GM08714 (cell line): ENCODE measurements at regions not wholly inside any gene's neighbourhood (a gene's known extent, or its start where the extent isn't known, plus 50 kb on each side); places are given as distances from the start of the nearest gene placed in this dataset.

Source experiments
- H3K4me3 ChIP-seq: fragments of 200-500 bp; sonication (Bioruptor generic); 2 replicates; pipeline ENCODE4 v1.5.1; 2014; ENCODE audit warnings: mild to moderate bottlenecking, low read length, inconsistent platforms
- ZNF274 ChIP-seq: IDR thresholded peaks from 2 replicates; pipeline ENCODE4 v1.6.1; 2012; ENCODE audit warnings: mild to moderate bottlenecking, low read depth, low read length

DNA sequence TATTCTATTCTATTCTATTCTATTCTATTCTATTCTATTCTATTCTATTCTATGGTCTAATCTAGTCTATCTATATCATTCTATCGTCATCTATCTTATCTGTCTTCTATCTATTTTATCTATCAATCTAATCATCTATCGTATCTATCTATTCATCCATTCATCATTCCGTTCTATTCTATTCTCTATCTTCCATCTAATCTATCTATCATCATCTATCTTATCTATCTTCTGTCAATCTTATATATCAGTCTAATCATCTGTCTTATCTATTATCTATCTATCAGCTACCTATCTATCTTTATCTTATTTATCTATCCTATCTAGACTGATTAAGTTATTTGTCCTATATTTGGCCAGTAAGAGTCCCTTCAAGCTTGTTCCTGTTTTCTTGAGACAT, 831.5 kb upstream of the TMEM132C start:
- no peak for TF ChIP-seq ZNF274
- no peak overlapping the region for H3K4me3 ChIP-seq

DNA sequence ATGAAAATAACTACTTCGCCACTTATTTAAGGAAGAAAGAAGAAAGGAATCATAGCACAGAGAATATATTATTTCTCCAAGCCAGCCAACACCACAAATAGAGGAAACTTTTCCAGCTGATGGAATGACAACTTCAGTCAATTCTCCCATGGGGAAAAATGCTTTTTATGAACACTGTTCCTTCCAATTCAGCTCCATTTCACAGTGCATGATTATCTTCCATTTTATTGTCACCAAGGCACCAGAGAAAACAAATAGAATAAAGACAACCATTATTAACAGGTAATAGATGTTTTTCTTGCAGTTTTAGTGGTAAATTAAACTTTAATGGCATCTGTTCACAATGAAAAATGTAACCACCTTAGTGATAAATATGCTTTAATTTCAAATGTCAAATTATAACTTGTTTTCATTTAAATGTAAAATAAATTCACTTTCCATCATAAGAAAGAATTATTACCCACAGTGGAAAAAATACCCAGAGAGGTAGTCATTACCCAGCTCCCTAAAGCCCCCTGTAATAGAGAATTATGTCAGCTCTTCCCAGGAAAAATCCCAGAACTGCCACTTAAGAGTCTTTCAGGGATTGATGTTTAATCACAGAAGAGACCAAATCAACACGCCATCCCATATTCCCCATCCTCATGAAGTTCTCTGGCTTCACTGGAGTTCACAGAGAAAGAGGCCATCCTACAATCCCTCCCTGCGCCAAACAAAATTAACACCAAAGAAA, 828.3 kb upstream of the TMEM132C start:
- no peak for TF ChIP-seq ZNF274
- H3K4me3 ChIP-seq = no peak overlapping the region

DNA sequence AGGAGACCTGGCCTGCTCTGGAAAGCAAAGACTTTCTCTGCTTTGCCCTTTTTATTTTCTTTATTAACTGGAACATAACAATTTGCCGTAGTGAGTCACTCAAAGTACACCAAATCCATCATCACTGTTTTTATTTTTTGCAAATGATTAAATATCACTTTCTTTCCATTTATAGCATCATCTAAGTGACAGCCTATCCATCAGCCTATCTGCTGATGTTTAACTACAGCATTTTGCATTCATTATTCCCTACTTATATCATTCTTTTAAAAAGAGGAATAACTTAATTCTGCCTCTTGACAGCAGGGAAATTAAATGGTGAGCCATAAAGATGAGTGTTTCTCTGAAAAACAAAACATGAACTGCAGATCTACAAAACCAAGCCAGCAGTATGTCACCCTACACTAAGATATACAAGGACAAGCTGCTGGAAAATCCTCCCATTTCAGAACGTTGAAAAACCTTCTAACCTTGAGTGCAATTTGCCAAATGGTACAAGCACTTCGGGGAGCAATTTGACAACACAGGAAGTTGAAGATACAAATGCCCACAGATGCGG, 821.3 kb upstream of the TMEM132C start:
- no peak overlapping the region for H3K4me3 ChIP-seq
- no peak for TF ChIP-seq ZNF274

DNA sequence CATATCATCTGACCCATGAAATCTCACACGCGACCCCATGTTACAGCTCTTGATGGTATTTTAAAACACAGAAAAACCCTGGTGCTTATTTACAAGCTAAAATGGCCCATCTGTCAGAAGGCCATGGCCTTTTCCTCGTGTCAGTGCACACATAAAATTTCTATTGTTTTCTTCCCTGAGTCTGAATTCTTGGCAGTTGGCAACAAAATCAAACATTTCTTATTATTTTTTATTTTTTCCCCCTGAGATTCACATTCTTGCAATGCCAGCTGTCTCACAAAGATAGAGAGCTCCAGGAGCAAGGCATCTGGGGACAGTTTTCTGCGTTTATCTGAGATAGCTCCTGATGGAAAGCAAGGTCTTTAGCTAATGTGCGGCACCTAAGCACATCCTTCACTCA, 818.1 kb upstream of the TMEM132C start:
- H3K4me3 ChIP-seq = no peak overlapping the region
- TF ChIP-seq ZNF274 = no peak

DNA sequence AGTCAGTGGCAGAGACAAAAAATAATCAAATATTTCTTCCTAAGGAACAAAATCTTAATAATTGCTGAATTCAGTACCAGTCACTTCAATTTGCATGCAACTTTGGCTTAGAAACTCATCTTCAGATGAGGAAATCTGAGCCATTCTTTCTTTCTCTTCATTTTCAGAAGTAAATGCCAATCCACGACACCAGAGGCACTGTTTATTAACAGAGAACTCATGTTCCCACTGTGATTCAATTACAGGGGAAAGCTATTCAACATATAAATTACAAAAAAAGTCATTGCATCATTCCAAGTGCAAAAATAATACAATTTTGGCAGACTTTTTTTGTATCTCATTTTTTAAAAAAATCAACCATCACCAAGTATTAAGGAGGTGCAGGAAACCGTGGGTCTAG, 816.1 kb upstream of the TMEM132C start:
- TF ChIP-seq ZNF274 = no peak
- no peak overlapping the region for H3K4me3 ChIP-seq

DNA sequence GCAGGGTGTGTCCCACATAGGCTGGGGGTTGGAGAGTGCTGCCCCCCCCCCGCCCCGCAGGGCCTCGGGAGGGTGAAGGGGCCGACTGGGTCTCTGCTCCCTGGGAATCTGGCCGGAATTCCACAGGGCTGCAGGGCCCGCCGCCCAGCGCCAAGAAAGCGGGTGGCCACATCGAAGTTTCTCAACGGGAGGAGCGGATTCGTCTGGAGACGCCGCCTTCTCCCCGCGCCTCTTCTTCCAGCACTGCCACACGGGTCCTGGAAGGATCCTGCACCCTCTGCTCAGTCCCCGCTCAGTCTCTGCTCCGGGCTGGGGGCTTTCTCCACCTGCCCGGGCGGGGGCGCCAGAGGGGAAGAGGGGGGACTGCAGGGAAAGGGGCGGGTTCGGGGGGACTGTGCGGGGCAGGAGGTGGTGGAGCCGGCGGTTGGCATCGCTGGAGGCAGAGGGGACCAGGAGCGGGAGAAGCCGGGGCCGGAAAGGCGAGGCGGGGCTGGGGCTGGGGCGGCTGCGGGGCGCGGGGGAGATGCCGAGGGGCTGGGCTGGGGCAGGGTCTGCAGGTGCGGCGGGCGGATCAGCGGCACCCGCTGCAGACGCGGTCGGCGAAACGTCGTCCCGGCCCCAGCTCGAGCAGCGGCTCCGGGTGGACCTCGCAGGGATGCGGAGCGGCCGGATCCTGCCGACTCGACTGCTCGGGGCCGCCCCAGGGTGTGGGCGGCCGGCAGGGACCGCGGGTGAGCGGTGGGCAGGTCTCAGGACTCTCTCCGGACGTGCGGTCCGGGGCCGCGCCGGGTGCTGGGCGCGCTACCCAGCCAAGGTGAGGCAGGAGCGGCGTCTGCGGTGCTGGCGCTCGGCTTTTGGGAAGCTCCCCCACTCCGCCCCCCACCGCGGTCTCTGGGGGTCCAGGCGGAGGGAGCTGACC, 811.4 kb upstream of the TMEM132C start:
- H3K4me3 ChIP-seq = no peak overlapping the region
- no peak for TF ChIP-seq ZNF274

DNA sequence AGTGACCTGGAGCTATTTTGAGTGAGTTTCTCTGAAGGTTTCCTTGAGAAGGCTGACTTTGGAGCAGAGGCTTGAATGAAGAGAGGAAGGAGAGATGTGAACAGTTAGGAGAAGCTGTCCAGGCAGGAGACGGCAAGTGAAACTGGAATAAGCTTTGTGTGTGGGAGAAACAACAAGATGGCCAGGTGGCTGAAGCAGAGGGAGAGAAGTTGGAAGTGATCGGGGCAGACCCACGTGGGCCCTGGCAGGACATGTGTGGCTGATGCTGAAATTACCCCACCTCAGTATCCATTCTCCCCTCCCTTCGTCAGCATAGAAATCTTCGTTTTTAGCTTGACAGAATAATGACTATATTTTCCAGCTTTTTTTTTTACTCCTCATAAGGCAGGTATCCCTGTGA, 809.2 kb upstream of the TMEM132C start:
- TF ChIP-seq ZNF274 = no peak
- H3K4me3 ChIP-seq = no peak overlapping the region

DNA sequence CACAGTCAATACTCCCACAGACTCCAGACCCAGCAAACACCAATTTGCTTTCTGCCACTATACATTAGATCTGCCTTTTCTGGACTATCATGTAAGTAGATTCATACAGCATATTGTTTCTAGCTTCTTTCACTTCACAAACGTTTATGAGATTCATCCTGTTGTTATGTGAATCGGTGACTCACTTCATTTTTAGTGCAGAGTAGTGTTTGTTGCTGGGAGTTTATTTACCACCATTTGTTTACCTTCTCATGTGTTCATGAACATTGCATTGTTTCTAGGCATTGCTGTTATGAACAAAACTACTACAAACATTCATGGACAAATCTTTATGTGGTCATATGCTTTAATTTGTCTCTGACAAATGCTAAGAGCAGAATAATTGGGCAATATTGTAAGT, 807.8 kb upstream of the TMEM132C start:
- no peak for TF ChIP-seq ZNF274

DNA sequence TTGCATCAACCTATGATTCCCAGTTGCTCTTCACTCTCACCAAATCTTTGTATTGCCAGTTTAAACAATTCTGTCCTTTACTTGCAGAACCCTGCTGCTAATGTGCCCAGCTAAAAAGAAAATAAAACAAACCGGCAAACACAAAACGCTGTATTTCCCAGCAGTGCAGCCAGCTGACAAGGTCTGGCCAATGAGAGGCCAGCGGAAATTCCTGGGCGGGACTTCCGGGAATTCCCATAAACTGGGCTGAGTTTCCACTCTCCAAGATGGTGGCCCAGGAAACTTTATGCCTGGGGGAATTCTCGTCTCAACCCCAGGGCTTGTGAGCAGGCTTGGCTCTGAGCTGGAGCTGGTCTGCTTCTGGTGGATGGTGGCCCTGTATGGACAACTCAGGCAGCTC, 807.3 kb upstream of the TMEM132C start:
- H3K4me3 ChIP-seq = no peak overlapping the region
- no peak for TF ChIP-seq ZNF274

More for the DNA sequence above, 807.8 kb upstream of the TMEM132C start:
- H3K4me3 ChIP-seq = no peak overlapping the region

DNA sequence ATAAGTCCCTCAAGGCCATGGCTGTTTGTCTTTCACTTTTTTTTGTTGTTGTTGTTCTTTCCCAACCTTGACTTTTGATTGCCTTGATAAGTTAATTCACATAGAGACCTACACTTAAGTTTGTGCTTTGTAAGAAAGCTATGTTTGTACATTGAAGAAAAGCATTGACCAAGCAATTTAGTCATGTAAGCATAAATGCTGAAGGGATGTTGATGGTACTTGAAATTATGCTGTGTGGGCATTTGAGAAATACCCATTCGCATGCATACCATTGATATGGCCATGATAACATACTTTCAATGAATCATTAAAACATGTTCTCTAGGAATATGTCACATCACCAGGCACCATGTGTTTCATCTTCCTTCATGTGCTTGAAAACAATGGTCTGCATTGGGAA, 803.7 kb upstream of the TMEM132C start:
- no peak for TF ChIP-seq ZNF274
- no peak overlapping the region for H3K4me3 ChIP-seq

DNA sequence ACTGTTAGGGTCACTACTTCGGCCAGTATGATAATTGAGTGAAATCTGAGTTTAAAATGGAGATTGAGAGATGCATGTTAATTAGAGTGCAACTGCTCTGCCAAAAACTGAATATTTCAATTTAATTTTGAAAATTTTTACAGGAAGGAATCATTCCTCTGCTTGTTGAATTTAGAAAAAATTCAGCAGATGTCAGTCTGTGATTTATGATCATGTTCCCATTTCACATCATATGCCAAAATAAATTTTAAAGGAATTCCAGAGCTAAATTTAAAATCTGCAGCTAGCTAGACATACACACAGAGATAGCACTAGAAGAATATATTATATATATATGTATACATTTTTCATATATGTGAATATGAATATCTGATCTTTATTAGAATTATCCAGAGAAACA, 797.6 kb upstream of the TMEM132C start:
- no peak overlapping the region for H3K4me3 ChIP-seq
- TF ChIP-seq ZNF274 = no peak

DNA sequence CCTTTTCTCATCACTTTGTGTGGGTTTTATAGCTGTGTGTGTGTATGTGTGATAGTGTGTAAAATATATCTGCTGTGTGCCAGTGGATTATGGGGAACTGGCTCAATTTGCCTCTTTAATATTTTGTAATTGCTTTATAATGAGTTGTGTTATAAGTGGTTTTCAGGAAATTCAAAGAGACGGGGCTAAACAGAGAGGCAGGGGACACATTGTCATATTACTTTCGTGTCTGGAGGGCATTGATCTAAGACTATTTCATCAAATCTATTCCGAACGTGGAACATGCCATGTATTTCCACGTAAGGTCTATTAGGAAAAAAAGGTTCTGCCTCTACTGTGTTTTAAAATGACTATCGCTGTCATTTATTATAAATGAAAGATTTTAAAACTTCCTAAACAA, 793.2 kb upstream of the TMEM132C start:
- no peak for TF ChIP-seq ZNF274

DNA sequence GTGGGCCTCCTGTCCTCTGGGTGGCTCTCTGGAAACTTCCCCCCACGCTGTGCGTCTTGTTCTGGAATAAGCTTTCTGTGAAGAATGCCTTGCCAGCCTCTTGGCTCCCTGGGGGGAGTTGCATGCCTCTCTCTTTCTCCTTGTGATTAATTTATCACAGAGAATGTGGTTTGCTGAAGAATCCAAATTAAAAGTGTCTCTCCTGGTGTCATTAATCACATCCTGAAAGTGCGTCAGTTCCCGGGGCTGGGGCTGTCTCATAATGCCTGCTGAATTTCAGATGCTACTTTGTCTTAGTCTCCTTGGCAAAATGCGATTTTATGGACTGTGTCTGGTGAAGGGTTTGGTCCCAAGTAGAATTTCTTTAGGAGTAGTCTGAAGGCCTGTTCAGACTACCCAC, 787.7 kb upstream of the TMEM132C start:
- no peak overlapping the region for H3K4me3 ChIP-seq
- TF ChIP-seq ZNF274 = no peak

More for the DNA sequence above, 793.2 kb upstream of the TMEM132C start:
- H3K4me3 ChIP-seq = no peak overlapping the region

DNA sequence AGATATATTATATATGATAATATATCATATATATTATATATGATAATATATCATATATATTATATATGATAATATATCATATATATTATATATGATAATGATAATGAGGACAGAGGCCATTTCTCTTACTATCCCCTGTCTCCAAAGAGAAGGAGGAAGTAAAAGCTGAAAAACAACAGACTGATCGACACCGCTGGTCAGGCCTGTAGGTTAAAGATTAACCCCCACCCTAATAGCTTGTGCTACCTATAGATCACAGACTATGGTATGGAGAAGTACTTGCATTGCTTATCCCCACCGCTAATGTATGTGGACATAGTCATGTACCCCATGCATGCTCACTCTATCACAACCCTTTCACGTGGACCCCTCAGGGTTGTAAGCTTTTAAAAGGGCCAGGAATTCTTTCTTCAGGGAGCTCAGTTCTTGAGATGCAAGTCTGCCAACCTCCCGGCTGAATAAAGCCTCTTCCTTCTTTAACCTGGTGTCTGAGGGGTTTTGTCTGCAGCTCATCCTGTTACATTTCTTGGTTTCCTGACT, 786.1 kb upstream of the TMEM132C start:
- no peak overlapping the region for H3K4me3 ChIP-seq
- TF ChIP-seq ZNF274 = no peak

DNA sequence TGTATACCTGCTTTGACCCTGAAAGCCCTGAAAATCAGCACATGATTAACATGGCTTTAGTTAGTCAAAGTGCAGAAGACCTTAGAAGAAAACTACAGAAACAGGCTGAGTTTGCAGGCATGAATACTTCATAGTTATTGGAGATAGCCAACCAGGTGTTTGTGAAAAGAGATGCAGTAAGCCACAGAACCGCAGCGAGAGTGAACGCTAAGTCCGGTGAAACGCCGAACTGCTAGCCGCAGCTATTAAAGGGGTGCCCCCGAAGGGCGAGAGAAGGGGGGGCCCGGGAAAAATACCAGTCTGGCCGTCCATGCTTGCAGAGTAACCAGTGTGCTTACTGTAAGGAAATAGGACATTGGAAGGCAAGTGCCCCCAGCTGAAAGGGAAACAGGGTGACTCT, 784.0 kb upstream of the TMEM132C start:
- H3K4me3 ChIP-seq = no peak overlapping the region
- TF ChIP-seq ZNF274 = no peak

DNA sequence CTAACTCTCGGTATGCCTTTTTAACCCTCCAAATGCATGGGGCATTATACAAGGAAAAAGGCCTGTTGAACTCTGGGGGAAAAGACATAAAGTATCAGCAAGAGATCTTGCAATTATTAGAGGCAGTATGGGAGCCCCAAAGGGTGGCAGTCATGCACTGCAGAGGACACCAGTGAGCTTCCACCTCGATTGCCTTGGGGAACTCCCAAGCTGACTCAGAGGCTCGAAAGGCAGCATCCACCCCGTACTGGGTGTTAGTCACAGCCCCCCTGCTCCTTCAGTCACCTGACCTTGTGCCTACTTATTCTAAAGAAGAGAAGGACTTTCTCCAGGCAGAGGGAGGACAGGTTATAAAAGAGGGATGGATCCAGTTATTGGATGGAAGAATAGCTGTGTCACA, 781.4 kb upstream of the TMEM132C start:
- no peak for TF ChIP-seq ZNF274
- no peak overlapping the region for H3K4me3 ChIP-seq
